Lung (tissue), 11 donors: ENCODE measurements at regions not wholly inside any gene's neighbourhood (a gene's known extent, or its start where the extent isn't known, plus 50 kb on each side); places are given as distances from the start of the nearest gene placed in this dataset.

Experiments used
- ATAC-seq: fragments of 200-7000 bp; cut with Tn5 transposase; one replicate; pipeline ENCODE4 v1.9.1; 2020; ENCODE audit warnings: moderate number of reproducible peaks; ENCODE audit not compliant: insufficient read depth, low FRiP score
- DNase-seq, 3 donors: peaks; one replicate each; pipeline ENCODE4 v3.0.0-alpha.2; 2013 to 2017
- H3K27ac ChIP-seq, 2 donors: one replicate each; pipeline ENCODE4 v1.5.1; 2013; ENCODE audit warnings: mild to moderate bottlenecking in 2 of 2, moderate library complexity in 2 of 2, control low read depth in 1 of 2, inconsistent platforms in 1 of 2, low read depth in 1 of 2, low read length in 1 of 2
- H3K27me3 ChIP-seq, 3 donors: one replicate each; pipeline ENCODE4 v1.5.1; 2013; ENCODE audit warnings: low read length in 2 of 3; ENCODE audit not compliant: control insufficient read depth in 3 of 3, insufficient read depth in 3 of 3
- H3K36me3 ChIP-seq, 4 donors: one replicate each; pipeline ENCODE4 v1.5.1; 2013; ENCODE audit warnings: low read length in 4 of 4, mild to moderate bottlenecking in 1 of 4, moderate library complexity in 1 of 4; ENCODE audit not compliant: control insufficient read depth in 4 of 4, insufficient read depth in 4 of 4
- H3K4me1 ChIP-seq, 5 donors: one replicate each; pipeline ENCODE4 v1.5.1; 2013; ENCODE audit warnings: low read length in 5 of 5, mild to moderate bottlenecking in 2 of 5, moderate library complexity in 1 of 5; ENCODE audit not compliant: control insufficient read depth in 5 of 5, insufficient read depth in 5 of 5
- H3K4me3 ChIP-seq: one replicate; pipeline ENCODE4 v1.5.1; 2013; ENCODE audit warnings: mild to moderate bottlenecking, control low read depth, moderate library complexity
- H3K9ac ChIP-seq, 2 donors: one replicate each; pipeline ENCODE4 v1.5.1; 2013; ENCODE audit warnings: low read length in 2 of 2, control low read depth in 1 of 2; ENCODE audit not compliant: insufficient read depth in 1 of 2
- H3K9me3 ChIP-seq, 4 donors: one replicate each; pipeline ENCODE4 v1.5.1; 2013; ENCODE audit warnings: low read length in 3 of 4, mild to moderate bottlenecking in 1 of 4, moderate library complexity in 1 of 4; ENCODE audit not compliant: control insufficient read depth in 4 of 4, insufficient read depth in 3 of 4
- WGBS, 2 donors: extraction: QIAGEN DNeasy Blood & Tissue Kit; methylation state at CpG; one replicate each; pipeline ENCODE4 v1.1.7; 2013; 5-methylcytosine and 5-hydroxymethylcytosine counted together
- TF ChIP-seq, protein P1 (sequence below): IDR thresholded peaks from 2 replicates; pipeline ENCODE4 v1.5.1; 2012; ENCODE audit warnings: mild to moderate bottlenecking; ENCODE audit errors: control extremely low read depth, extremely low read depth
- donor health status: control.
- donor health status: control.
- donor health status: Bipolar disorder and iron deficiency.
- donor health status: healthy.
- donor health status: DM: yes; HTN: yes; CAD: no.

DNA sequence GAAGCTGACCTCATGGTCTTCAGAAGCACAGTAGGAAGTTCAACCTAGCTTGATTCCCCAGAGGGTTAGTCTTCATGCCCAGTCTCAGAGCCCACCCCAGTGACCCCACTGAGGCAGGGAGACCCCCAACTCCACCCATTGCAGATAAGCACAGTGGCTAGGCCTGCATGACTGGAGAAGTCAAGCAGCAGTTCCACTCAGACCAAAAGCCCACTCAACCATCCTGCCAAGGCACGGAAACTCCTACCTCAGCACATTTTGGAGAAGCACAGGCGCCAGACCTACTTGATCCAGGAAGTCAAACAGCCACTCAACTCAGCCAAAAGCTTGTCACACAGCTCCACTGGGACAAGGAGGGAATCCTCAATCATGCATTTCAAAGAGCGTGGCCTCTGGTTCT lies 78.4 kb upstream of the HTR1E start:
- Histone ChIP-seq H3K4me1 (peaks cover 0 to 13% (median 0%) of the 10 kb centered on the region in 5 donors), H3K27ac (no peak overlapping the region), H3K9ac (no peak overlapping the region), H3K36me3 (no peaks in the 10 kb centered on the region), H3K27me3 (no peaks in the 10 kb centered on the region), H3K4me3 (no peak overlapping the region), H3K9me3 (no peaks in the 10 kb centered on the region)
- DNase-seq = no peak
- WGBS, 2 donors = 82 to 92% methylated on average over 3 of the region's 3 CpGs
- ATAC-seq = no peak
- TF ChIP-seq, protein P1, sequence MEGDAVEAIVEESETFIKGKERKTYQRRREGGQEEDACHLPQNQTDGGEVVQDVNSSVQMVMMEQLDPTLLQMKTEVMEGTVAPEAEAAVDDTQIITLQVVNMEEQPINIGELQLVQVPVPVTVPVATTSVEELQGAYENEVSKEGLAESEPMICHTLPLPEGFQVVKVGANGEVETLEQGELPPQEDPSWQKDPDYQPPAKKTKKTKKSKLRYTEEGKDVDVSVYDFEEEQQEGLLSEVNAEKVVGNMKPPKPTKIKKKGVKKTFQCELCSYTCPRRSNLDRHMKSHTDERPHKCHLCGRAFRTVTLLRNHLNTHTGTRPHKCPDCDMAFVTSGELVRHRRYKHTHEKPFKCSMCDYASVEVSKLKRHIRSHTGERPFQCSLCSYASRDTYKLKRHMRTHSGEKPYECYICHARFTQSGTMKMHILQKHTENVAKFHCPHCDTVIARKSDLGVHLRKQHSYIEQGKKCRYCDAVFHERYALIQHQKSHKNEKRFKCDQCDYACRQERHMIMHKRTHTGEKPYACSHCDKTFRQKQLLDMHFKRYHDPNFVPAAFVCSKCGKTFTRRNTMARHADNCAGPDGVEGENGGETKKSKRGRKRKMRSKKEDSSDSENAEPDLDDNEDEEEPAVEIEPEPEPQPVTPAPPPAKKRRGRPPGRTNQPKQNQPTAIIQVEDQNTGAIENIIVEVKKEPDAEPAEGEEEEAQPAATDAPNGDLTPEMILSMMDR = no peak

DNA sequence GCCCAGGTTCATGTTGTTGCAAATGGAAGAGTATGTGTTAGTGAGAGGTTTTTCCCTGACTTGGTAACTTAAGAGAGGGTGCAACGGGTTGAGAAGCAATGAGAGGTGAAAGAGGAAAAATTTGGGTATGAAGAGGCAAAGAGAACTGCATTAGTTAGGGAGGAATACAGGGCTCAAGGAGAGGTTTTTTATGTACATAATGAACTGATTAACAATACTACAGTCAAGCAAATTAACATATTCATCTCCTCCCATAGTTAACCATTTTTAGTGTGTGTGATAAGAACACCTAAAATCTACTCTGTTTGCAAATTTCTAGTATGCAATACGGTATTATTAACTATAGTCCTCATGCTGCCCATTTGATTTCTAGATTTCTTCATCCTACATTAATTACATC lies 79.5 kb upstream of the HTR1E start:
- Histone ChIP-seq H3K27me3 (no peaks in the 10 kb centered on the region), H3K9me3 (no peaks in the 10 kb centered on the region), H3K27ac (no peak overlapping the region), H3K36me3 (no peaks in the 10 kb centered on the region), H3K9ac (no peak overlapping the region), H3K4me1 (peaks cover 0 to 13% (median 0%) of the 10 kb centered on the region in 5 donors), H3K4me3 (no peak overlapping the region)
- ATAC-seq (no peak), DNase-seq (peak in 1 of 3 donors; percentile 63)
- 69 to 71% methylated on average over 2 of the region's 2 CpGs for WGBS, 2 donors
- TF ChIP-seq, protein P1 = no peak

DNA sequence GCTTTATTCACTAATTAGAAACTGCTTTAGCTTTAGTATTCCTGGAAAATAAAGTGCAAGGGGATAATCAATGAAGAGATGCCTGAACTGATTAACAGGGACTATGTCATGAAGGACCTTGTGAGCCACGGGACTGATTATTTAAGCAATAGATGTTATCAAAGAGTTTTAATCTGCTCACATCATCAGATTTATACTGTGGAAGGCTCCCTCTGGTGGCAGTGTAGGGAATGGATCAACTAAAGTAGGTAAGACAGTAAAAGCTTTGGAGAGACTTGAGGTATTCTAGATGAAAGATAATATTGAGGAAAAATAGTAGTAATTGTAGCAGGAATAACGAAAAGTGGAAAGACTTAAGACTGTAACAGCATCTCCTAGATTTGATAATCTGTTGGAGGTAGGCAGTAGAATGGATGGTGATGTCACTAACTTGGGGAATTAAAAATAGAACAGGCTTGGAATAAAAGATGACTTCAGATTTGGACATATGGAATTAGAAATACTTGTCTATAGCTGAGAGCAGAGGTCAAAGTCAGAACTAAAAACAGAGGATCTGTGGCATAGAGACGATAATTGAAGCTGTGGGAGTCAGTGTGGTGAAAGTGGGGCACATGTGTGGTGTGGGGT lies 80.3 kb upstream of the HTR1E start:
- ATAC-seq (no peak), DNase-seq (peak; percentile 20 to 49 (median 41))
- 26 to 28% methylated on average over 3 of the region's 3 CpGs for WGBS, 2 donors

More for the DNA sequence above, 80.3 kb upstream of the HTR1E start:
- Histone ChIP-seq H3K36me3 (no peaks in the 10 kb centered on the region), H3K4me3 (no peak overlapping the region), H3K9me3 (no peaks in the 10 kb centered on the region), H3K9ac (no peak overlapping the region), H3K4me1 (peaks cover 0 to 13% (median 0%) of the 10 kb centered on the region in 5 donors), H3K27me3 (no peaks in the 10 kb centered on the region), H3K27ac (no peak overlapping the region)
- TF ChIP-seq, protein P1 = no peak
